GM18505 (cell line): ENCODE measurements at regions not wholly inside any gene's neighbourhood (a gene's known extent, or its start where the extent isn't known, plus 50 kb on each side); places are given as distances from the start of the nearest gene placed in this dataset.

Source experiments
- ATAC-seq: cut with Tn5 transposase; IDR thresholded peaks from one replicate; pipeline ENCODE4 v1.9.1; 2021; ENCODE audit not compliant: unreplicated experiment
- POLR2A ChIP-seq: IDR thresholded peaks from 4 replicates; pipeline ENCODE4 v1.6.1; 2011; ENCODE audit warnings: borderline replicate concordance; ENCODE audit not compliant: insufficient read depth, insufficient read length; ENCODE audit errors: extremely low read depth

- TF ChIP-seq POLR2A = no peak
- ATAC-seq = no peak
These were observed 437.4 kb downstream of the MTRR start for GRCh38 chr5:8306288-8306896.

GRCh38 chr5:8314965-8315364, 446.0 kb downstream of the MTRR start:
- no peak for ATAC-seq
- no peak for TF ChIP-seq POLR2A

- ATAC-seq = no peak
- TF ChIP-seq POLR2A = no peak
These were observed 447.8 kb downstream of the MTRR start for GRCh38 chr5:8316608-8317280.

GRCh38 chr5:8317335-8317734, 448.4 kb downstream of the MTRR start:
- no peak for TF ChIP-seq POLR2A
- ATAC-seq = no peak

GRCh38 chr5:8320244-8320643, 451.3 kb downstream of the MTRR start:
- TF ChIP-seq POLR2A = no peak
- ATAC-seq = no peak

- TF ChIP-seq POLR2A = no peak
- no peak for ATAC-seq
These were observed 452.3 kb downstream of the MTRR start for GRCh38 chr5:8321272-8321671.

GRCh38 chr5:8322484-8322883, 453.5 kb downstream of the MTRR start:
- ATAC-seq = no peak

GRCh38 chr5:8327016-8327415, 458.1 kb downstream of the MTRR start:
- no peak for ATAC-seq
- no peak for TF ChIP-seq POLR2A

More at GRCh38 chr5:8322484-8322883, 453.5 kb downstream of the MTRR start:
- no peak for TF ChIP-seq POLR2A

- no peak for TF ChIP-seq POLR2A
- no peak for ATAC-seq
These were observed 460.8 kb downstream of the MTRR start for GRCh38 chr5:8329773-8330172.

GRCh38 chr5:8332666-8333445, 463.9 kb downstream of the MTRR start:
- ATAC-seq = no peak
- TF ChIP-seq POLR2A = no peak

- ATAC-seq = no peak
- TF ChIP-seq POLR2A = no peak
These were observed 464.5 kb downstream of the MTRR start for GRCh38 chr5:8333485-8333884.

GRCh38 chr5:8333977-8334376, 465.0 kb downstream of the MTRR start:
- no peak for ATAC-seq
- no peak for TF ChIP-seq POLR2A

GRCh38 chr5:8340261-8340660, 471.3 kb downstream of the MTRR start:
- ATAC-seq = no peak
- no peak for TF ChIP-seq POLR2A
